GM12878 (cell line): ENCODE measurements at regions not wholly inside any gene's neighbourhood (a gene's known extent, or its start where the extent isn't known, plus 50 kb on each side); places are given as distances from the start of the nearest gene placed in this dataset.

ENCODE experiments used
- ATAC-seq: fragments of 200-7000 bp; cut with Tn5 transposase; 3 replicates; pipeline ENCODE4 v1.9.1; 2020; ENCODE audit warnings: mild to moderate bottlenecking, moderate library complexity
- BruUV-seq: library from RNA; stranded (reverse); fragments of 400-500 nt; replicated peaks from 2 replicates; lab custom pipeline; 2021; lab: Mats Ljungman, UMichigan
- CTCF ChIA-PET: fragments of 300-600 bp; sonication (Branson Sonifier 250); formaldehyde crosslinking; extraction: SDS; loops from one replicate; lab custom pipeline; 2021; ENCODE audit warnings: inconsistent platforms; lab: Yijun Ruan, JAX
- POLR2A ChIA-PET: fragments of 350-600 bp; formaldehyde crosslinking; extraction: SDS; loops from one replicate; lab custom pipeline; 2021; ENCODE audit warnings: inconsistent platforms; lab: Charles Lee
- RAD21 ChIA-PET: fragments of 300-600 bp; sonication (Branson Sonifier 250); formaldehyde crosslinking; loops from one replicate; lab custom pipeline; 2023; ENCODE audit warnings: antibody characterized with exemption; ENCODE audit not compliant: unreplicated experiment; lab: Charles Lee
- SMC1A ChIA-PET: fragments of 300-600 bp; sonication (Branson Sonifier 250); formaldehyde crosslinking; loops from one replicate; lab custom pipeline; 2023; ENCODE audit not compliant: unreplicated experiment, uncharacterized antibody; lab: Charles Lee
- DNase-seq: peaks from one replicate; pipeline ENCODE4 v3.0.0-alpha.2; 2011; ENCODE audit warnings: low read depth, low spot score
- FAIRE-seq: peaks from 3 replicates; lab custom pipeline; 2011; peaks lifted over from hg19 to GRCh38; lab: Jason Lieb, UNC
- H2AFZ ChIP-seq: 2 replicates; pipeline ENCODE4 v1.6.0; 2011; ENCODE audit warnings: low read depth, low read length, control low read depth; ENCODE audit not compliant: control insufficient read depth
- H3K27ac ChIP-seq: 2 replicates; pipeline ENCODE4 v1.5.1; 2011; ENCODE audit warnings: control low read depth; ENCODE audit not compliant: control insufficient read depth, insufficient read depth
- H3K27me3 ChIP-seq, 2 experiments: replicated peaks in 1 of 2; 2 replicates each; pipeline versions ENCODE4 v1.6.0 to v1.6.1; 2011; ENCODE audit warnings: low read length in 1 of 2; ENCODE audit not compliant: control insufficient read depth in 2 of 2, insufficient read depth in 2 of 2
- H3K36me3 ChIP-seq, 2 experiments: 2 replicates each; pipeline ENCODE4 v1.5.1; 2011; ENCODE audit warnings: low read length in 1 of 2; ENCODE audit not compliant: control insufficient read depth in 2 of 2, insufficient read depth in 2 of 2
- H3K4me1 ChIP-seq: 2 replicates; pipeline ENCODE4 v1.6.1; 2011; ENCODE audit warnings: mild to moderate bottlenecking, low read length, moderate library complexity, mixed read lengths; ENCODE audit not compliant: control insufficient read depth, insufficient read depth
- H3K4me2 ChIP-seq: 2 replicates; pipeline ENCODE4 v1.6.0; 2011; ENCODE audit warnings: control low read depth; ENCODE audit not compliant: control insufficient read depth, insufficient read depth
- H3K4me3 ChIP-seq: fragments of 200-600 bp; sonication (generic); 2 replicates; pipeline ENCODE4 v1.5.1; 2016
- H3K79me2 ChIP-seq: 2 replicates; pipeline ENCODE4 v1.6.0; 2011; ENCODE audit warnings: low read length; ENCODE audit not compliant: control insufficient read depth, insufficient read depth
- H3K9ac ChIP-seq: 2 replicates; pipeline ENCODE4 v1.8.0; 2011; ENCODE audit warnings: low read length, control low read depth, mixed read lengths; ENCODE audit not compliant: control insufficient read depth, insufficient read depth
- H3K9me3 ChIP-seq: replicated peaks from 3 replicates; pipeline ENCODE4 v1.5.1; 2011; ENCODE audit warnings: mild to moderate bottlenecking, low read length; ENCODE audit not compliant: control insufficient read depth, insufficient read depth
- H4K20me1 ChIP-seq: 2 replicates; pipeline ENCODE4 v1.6.0; 2011; ENCODE audit not compliant: control insufficient read depth, insufficient read depth
- CHD1 ChIP-seq: IDR thresholded peaks from 2 replicates; pipeline ENCODE4 v1.6.1; 2012; ENCODE audit warnings: low read depth, low read length, improper control_type of control experiment
- HDAC6 ChIP-seq: fragments of 200-600 bp; sonication (generic); IDR thresholded peaks from one replicate; pipeline ENCODE4 v1.8.0; 2017; ENCODE audit warnings: antibody characterized with exemption; ENCODE audit not compliant: unreplicated experiment
- KAT2A ChIP-seq: conservative IDR thresholded peaks from 2 replicates; pipeline ENCODE4 v1.6.1; 2011; ENCODE audit warnings: low read depth, low read length; ENCODE audit not compliant: control insufficient read depth
- MXI1 ChIP-seq: fragments of 150-350 bp; IDR thresholded peaks from 2 replicates; pipeline ENCODE4 v1.6.1; 2011; ENCODE audit warnings: low read depth, mild to moderate bottlenecking, inconsistent platforms, low read length, improper control_type of control experiment
- NBN ChIP-seq: fragments of 450-650 bp; IDR thresholded peaks from 2 replicates; pipeline ENCODE4 v1.6.1; 2016
- NFYA ChIP-seq: IDR thresholded peaks from 2 replicates; pipeline ENCODE4 v1.6.1; 2011; ENCODE audit warnings: low read depth, mild to moderate bottlenecking, low read length, improper control_type of control experiment, borderline replicate concordance
- PAX8 ChIP-seq: fragments of 450-650 bp; IDR thresholded peaks from 2 replicates; pipeline ENCODE4 v1.6.1; 2017; ENCODE audit warnings: mild to moderate bottlenecking, moderate library complexity
- SMC3 ChIP-seq: IDR thresholded peaks from 2 replicates; pipeline ENCODE4 v1.6.1; 2011; ENCODE audit warnings: low read length, improper control_type of control experiment, borderline replicate concordance
- YBX1 ChIP-seq: fragments of 450-650 bp; IDR thresholded peaks from 2 replicates; pipeline ENCODE4 v1.6.1; 2016; ENCODE audit warnings: antibody characterized with exemption
- WGBS: methylation state at CpG from one replicate; pipeline ENCODE4 v1.1.6; 2016; ENCODE audit warnings: low lambda C conversion rate; ENCODE audit not compliant: insufficient replicate concordance, insufficient coverage; ENCODE audit errors: missing lambda C conversion rate; 5-methylcytosine and 5-hydroxymethylcytosine counted together
- in situ Hi-C: fragments of 300-500 bp; cut with MboI; formaldehyde crosslinking; loops from 9 replicates; pipeline ENCODE4 v1.14.3; 2018; ENCODE audit warnings: mixed read lengths
- intact Hi-C: fragments of 100-400 bp; cut with micrococcal nuclease; formaldehyde crosslinking; loops from one replicate; pipeline ENCODE4 v1.14.2; 2022; ENCODE audit not compliant: unreplicated experiment
- TF ChIP-seq, protein P1 (sequence below): fragments of 150-350 bp; IDR thresholded peaks from 2 replicates; pipeline ENCODE4 v1.6.1; 2016; ENCODE audit warnings: low read depth, low read length

DNA sequence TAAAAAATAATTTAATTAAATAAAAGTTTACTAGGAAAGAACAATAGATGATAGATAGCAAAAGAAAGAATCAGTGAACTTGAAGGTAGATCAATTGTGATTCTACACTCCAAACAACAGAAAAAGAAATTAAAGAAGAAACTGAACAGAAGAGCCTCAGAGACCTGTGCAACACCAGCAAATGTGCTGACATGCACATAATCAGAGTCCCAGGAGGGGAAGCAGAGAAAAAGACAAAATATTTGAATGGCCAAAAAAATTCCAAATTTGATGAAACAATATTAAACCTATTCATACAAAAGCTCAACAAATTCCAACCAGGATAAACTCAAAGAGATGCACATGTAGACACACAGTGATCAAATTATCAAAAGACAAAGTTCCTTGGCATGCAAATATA, 267.5 kb upstream of the OPRM1 start (continued):
- TF ChIP-seq, protein P1, sequence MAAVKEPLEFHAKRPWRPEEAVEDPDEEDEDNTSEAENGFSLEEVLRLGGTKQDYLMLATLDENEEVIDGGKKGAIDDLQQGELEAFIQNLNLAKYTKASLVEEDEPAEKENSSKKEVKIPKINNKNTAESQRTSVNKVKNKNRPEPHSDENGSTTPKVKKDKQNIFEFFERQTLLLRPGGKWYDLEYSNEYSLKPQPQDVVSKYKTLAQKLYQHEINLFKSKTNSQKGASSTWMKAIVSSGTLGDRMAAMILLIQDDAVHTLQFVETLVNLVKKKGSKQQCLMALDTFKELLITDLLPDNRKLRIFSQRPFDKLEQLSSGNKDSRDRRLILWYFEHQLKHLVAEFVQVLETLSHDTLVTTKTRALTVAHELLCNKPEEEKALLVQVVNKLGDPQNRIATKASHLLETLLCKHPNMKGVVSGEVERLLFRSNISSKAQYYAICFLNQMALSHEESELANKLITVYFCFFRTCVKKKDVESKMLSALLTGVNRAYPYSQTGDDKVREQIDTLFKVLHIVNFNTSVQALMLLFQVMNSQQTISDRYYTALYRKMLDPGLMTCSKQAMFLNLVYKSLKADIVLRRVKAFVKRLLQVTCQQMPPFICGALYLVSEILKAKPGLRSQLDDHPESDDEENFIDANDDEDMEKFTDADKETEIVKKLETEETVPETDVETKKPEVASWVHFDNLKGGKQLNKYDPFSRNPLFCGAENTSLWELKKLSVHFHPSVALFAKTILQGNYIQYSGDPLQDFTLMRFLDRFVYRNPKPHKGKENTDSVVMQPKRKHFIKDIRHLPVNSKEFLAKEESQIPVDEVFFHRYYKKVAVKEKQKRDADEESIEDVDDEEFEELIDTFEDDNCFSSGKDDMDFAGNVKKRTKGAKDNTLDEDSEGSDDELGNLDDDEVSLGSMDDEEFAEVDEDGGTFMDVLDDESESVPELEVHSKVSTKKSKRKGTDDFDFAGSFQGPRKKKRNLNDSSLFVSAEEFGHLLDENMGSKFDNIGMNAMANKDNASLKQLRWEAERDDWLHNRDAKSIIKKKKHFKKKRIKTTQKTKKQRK: no peak
- no peak for TF ChIP-seq NFYA
- TF ChIP-seq NBN: no peak
- TF ChIP-seq PAX8: no peak
- no peak for TF ChIP-seq KAT2A

DNA sequence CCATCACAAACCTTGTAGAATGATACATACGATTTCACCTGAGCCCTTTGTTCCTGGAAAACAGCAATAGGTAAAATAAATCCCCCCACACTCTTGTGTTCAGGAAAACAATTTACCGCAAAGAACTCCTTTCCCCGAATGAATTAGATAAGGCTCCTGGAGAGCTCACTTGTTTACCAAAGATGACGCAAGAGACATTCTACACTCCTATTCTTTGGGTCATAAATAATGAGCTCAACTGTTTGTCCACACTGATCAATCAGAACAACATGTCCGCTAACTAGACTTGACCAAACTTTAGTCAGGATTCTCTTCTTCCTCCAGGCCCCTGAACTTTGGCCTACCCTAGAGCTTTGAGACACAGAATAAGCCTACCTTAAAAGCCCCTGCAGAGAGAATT, 271.9 kb upstream of the OPRM1 start:
- ATAC-seq (no peak), FAIRE-seq (no peak), DNase-seq (no peak)
- TF ChIP-seq MXI1 (no peak), HDAC6 (no peak), CHD1 (no peak), SMC3 (no peak), YBX1 (no peak)
- TF ChIP-seq, protein P1: no peak
- intact Hi-C loops (no loop called here), in situ Hi-C loops (no loop called here)
- Histone ChIP-seq H3K27ac (no peak overlapping the region), H3K36me3 (no peaks in the 10 kb centered on the region), H3K4me1 (no peaks in the 10 kb centered on the region), H3K79me2 (no peaks in the 10 kb centered on the region), H3K9me3 (no peaks in the 10 kb centered on the region), H3K9ac (no peak overlapping the region), H3K27me3 (no peaks in the 10 kb centered on the region; a peak in 1 of 4 replicates), H2AFZ (no peak overlapping the region), H4K20me1 (no peaks in the 10 kb centered on the region), H3K4me3 (no peak overlapping the region), H3K4me2 (no peak overlapping the region)
- ChIA-PET RAD21 (no interaction called here), SMC1A (no interaction called here), CTCF (no interaction called here), POLR2A (no interaction called here)
- BruUV-seq: no TSS peak
- 63% methylated on average over 5 of the region's 5 CpGs for WGBS
